Hepatocyte (in vitro differentiated cells): ENCODE measurements at regions not wholly inside any gene's neighbourhood (a gene's known extent, or its start where the extent isn't known, plus 50 kb on each side); places are given as distances from the start of the nearest gene placed in this dataset.
A peak's percentile ranks its signal among the peaks of the same experiment; 100 is the strongest.

Experiments
- DNase-seq: peaks from one replicate; pipeline ENCODE4 v3.0.0-alpha.2; 2016; ENCODE audit warnings: low spot score
- H2AFZ ChIP-seq: fragments of 200-600 bp; sonication (generic); 2 replicates; pipeline ENCODE4 v1.6.0; 2016; ENCODE audit warnings: antibody characterized with exemption, mild to moderate bottlenecking
- H3K27ac ChIP-seq: fragments of 200-600 bp; sonication (generic); 2 replicates; pipeline ENCODE4 v1.5.1; 2016; ENCODE audit warnings: mild to moderate bottlenecking
- H3K27me3 ChIP-seq: fragments of 200-600 bp; sonication (generic); 2 replicates; pipeline ENCODE4 v1.6.1; 2016
- H3K36me3 ChIP-seq: fragments of 200-600 bp; sonication (generic); replicated peaks from 2 replicates; pipeline ENCODE4 v1.5.1; 2016; ENCODE audit warnings: low read depth; ENCODE audit not compliant: insufficient read depth
- H3K4me1 ChIP-seq: fragments of 200-600 bp; sonication (generic); 2 replicates; pipeline ENCODE4 v1.5.1; 2016; ENCODE audit warnings: mild to moderate bottlenecking, moderate library complexity; ENCODE audit not compliant: insufficient read depth
- H3K4me2 ChIP-seq: fragments of 200-600 bp; sonication (generic); 2 replicates; pipeline ENCODE4 v1.6.0; 2016
- H3K4me3 ChIP-seq: fragments of 200-600 bp; sonication (generic); 2 replicates; pipeline ENCODE4 v1.5.1; 2016; ENCODE audit warnings: mild to moderate bottlenecking
- H3K79me2 ChIP-seq: fragments of 200-600 bp; sonication (generic); 2 replicates; pipeline ENCODE4 v1.6.0; 2017; ENCODE audit warnings: mild to moderate bottlenecking
- H3K9me2 ChIP-seq: fragments of 200-600 bp; sonication (generic); replicated peaks from 2 replicates; pipeline ENCODE4 v1.6.0; 2017; ENCODE audit warnings: mild to moderate bottlenecking; ENCODE audit not compliant: insufficient read depth
- H3K9me3 ChIP-seq: fragments of 200-600 bp; sonication (generic); 2 replicates; pipeline ENCODE4 v1.5.1; 2016; ENCODE audit warnings: low read depth, mild to moderate bottlenecking
- H4K20me1 ChIP-seq: fragments of 200-600 bp; sonication (generic); 2 replicates; pipeline ENCODE4 v1.6.0; 2016; ENCODE audit warnings: mild to moderate bottlenecking; ENCODE audit not compliant: insufficient read depth, poor library complexity, severe bottlenecking
- CTCF ChIP-seq: fragments of 200-600 bp; sonication (generic); IDR thresholded peaks from 2 replicates; pipeline ENCODE4 v1.5.1; 2016; ENCODE audit warnings: antibody characterized with exemption, mild to moderate bottlenecking; ENCODE audit not compliant: poor library complexity
- EZH2 ChIP-seq: fragments of 200-600 bp; sonication (generic); IDR thresholded peaks from 2 replicates; pipeline ENCODE4 v1.6.1; 2016; ENCODE audit warnings: antibody characterized with exemption, mild to moderate bottlenecking, borderline replicate concordance
- EZH2phosphoT487 ChIP-seq: fragments of 200-600 bp; sonication (generic); IDR thresholded peaks from one replicate; pipeline ENCODE4 v1.6.1; 2018; ENCODE audit warnings: antibody characterized with exemption, mild to moderate bottlenecking, low read depth, moderate library complexity; ENCODE audit not compliant: unreplicated experiment, severe bottlenecking
- WGBS: methylation state at CpG from one replicate; pipeline ENCODE4 v1.1.6; 2016; ENCODE audit warnings: low lambda C conversion rate; ENCODE audit errors: missing lambda C conversion rate; 5-methylcytosine and 5-hydroxymethylcytosine counted together

GRCh38 chr5:3741374-3741770 lies 145.7 kb downstream of the IRX1 start:
- Histone ChIP-seq H3K9me3 (no peaks in the 10 kb centered on the region), H3K27me3 (no peaks in the 10 kb centered on the region), H3K4me1 (no peaks in the 10 kb centered on the region), H3K4me2 (peak overlapping the region; percentile 15), H4K20me1 (no peaks in the 10 kb centered on the region), H3K9me2 (no peaks in the 10 kb centered on the region), H3K79me2 (no peaks in the 10 kb centered on the region), H3K27ac (peak overlapping the region; percentile 70), H3K36me3 (no peaks in the 10 kb centered on the region), H3K4me3 (no peak overlapping the region), H2AFZ (no peak overlapping the region)
- TF ChIP-seq CTCF: no peak
- TF ChIP-seq EZH2: no peak
- no peak for TF ChIP-seq EZH2phosphoT487
- DNase-seq: peak; percentile 55
- 44% methylated on average over 8 of the region's 8 CpGs for WGBS

GRCh38 chr5:3742750-3743149 lies 147.1 kb downstream of the IRX1 start:
- no peak for TF ChIP-seq CTCF
- no peak for TF ChIP-seq EZH2phosphoT487
- TF ChIP-seq EZH2: no peak
- H3K4me2 ChIP-seq: no peak overlapping the region
- no peak for DNase-seq
- H3K4me3 ChIP-seq: no peak overlapping the region
- H3K36me3 ChIP-seq: no peaks in the 10 kb centered on the region
- H3K27ac ChIP-seq: no peak overlapping the region
- H3K9me3 ChIP-seq: no peaks in the 10 kb centered on the region
- no peaks in the 10 kb centered on the region for H3K9me2 ChIP-seq
- H2AFZ ChIP-seq: no peak overlapping the region
- H4K20me1 ChIP-seq: no peaks in the 10 kb centered on the region
- H3K79me2 ChIP-seq: no peaks in the 10 kb centered on the region
- WGBS: 65% methylated on average over 3 of the region's 3 CpGs
- no peaks in the 10 kb centered on the region for H3K4me1 ChIP-seq
- H3K27me3 ChIP-seq: no peaks in the 10 kb centered on the region

GRCh38 chr5:3751846-3752245 lies 156.2 kb downstream of the IRX1 start:
- H3K27ac ChIP-seq: no peak overlapping the region
- H3K4me1 ChIP-seq: no peaks in the 10 kb centered on the region
- TF ChIP-seq EZH2: no peak
- TF ChIP-seq CTCF: no peak
- TF ChIP-seq EZH2phosphoT487: no peak
- no peaks in the 10 kb centered on the region for H3K9me3 ChIP-seq
- no peaks in the 10 kb centered on the region for H3K79me2 ChIP-seq
- no peaks in the 10 kb centered on the region for H3K9me2 ChIP-seq
- H3K27me3 ChIP-seq: no peaks in the 10 kb centered on the region
- no peaks in the 10 kb centered on the region for H4K20me1 ChIP-seq
- no peak overlapping the region for H2AFZ ChIP-seq
- H3K36me3 ChIP-seq: no peaks in the 10 kb centered on the region
- WGBS: 94% methylated on average over 2 of the region's 2 CpGs
- no peak overlapping the region for H3K4me3 ChIP-seq
- H3K4me2 ChIP-seq: no peak overlapping the region
- no peak for DNase-seq

- Histone ChIP-seq H3K36me3 (no peaks in the 10 kb centered on the region), H3K79me2 (no peaks in the 10 kb centered on the region), H3K4me2 (no peak overlapping the region), H3K27ac (no peak overlapping the region), H3K27me3 (no peaks in the 10 kb centered on the region), H3K9me3 (no peaks in the 10 kb centered on the region), H3K4me3 (no peak overlapping the region), H4K20me1 (no peaks in the 10 kb centered on the region), H3K9me2 (no peaks in the 10 kb centered on the region), H3K4me1 (no peaks in the 10 kb centered on the region), H2AFZ (no peak overlapping the region)
- WGBS: 68% methylated on average over 6 of the region's 6 CpGs
- no peak for DNase-seq
- no peak for TF ChIP-seq EZH2
- no peak for TF ChIP-seq EZH2phosphoT487
- no peak for TF ChIP-seq CTCF
These were observed 182.4 kb downstream of the IRX1 start for GRCh38 chr5:3778000-3778550.
